OCI-M1 (cell line): ENCODE measurements at regions not wholly inside any gene's neighbourhood (a gene's known extent, or its start where the extent isn't known, plus 50 kb on each side); places are given as distances from the start of the nearest gene placed in this dataset.
"Not testable (repeated sequence)": the region's sequence is repeated elsewhere in the genome, so short reads cannot be mapped to it uniquely, and the experiment has no call there.

Source experiments
- DNase-seq: peaks from one replicate; lab custom pipeline; 2025; lab: John Stamatoyannopoulos, UW

GRCh38 chr7:115642194-115642593, 388.4 kb downstream of the TFEC start:
- DNase-seq, result no peak

- no peak for DNase-seq
Observed at GRCh38 chr7:115638853-115639252, 391.7 kb downstream of the TFEC start.

- DNase-seq, result no peak
Observed at GRCh38 chr7:115637128-115637527, 393.4 kb downstream of the TFEC start.

GRCh38 chr7:115635876-115636275, 394.7 kb downstream of the TFEC start:
- DNase-seq, result no peak

- no peak for DNase-seq
Observed at GRCh38 chr7:115635376-115635775, 395.2 kb downstream of the TFEC start.

GRCh38 chr7:115634633-115635032, 395.9 kb downstream of the TFEC start:
- peak; percentile 9 for DNase-seq

GRCh38 chr7:115632636-115633035, 397.9 kb downstream of the TFEC start:
- no peak for DNase-seq

- no peak for DNase-seq
Observed at GRCh38 chr7:115631782-115632181, 398.8 kb downstream of the TFEC start.

- DNase-seq, result no peak
Observed at GRCh38 chr7:115630049-115630448, 400.5 kb downstream of the TFEC start.

GRCh38 chr7:115618676-115619075, 411.9 kb downstream of the TFEC start:
- no peak for DNase-seq

- DNase-seq, result no peak
Observed at GRCh38 chr7:115613836-115614235, 416.7 kb downstream of the TFEC start.

GRCh38 chr7:115603416-115603815, 427.1 kb downstream of the TFEC start:
- DNase-seq, result no peak

GRCh38 chr7:115600207-115600606, 430.4 kb downstream of the TFEC start:
- DNase-seq, result no peak

GRCh38 chr7:115599184-115599583, 431.4 kb downstream of the TFEC start:
- not testable (repeated sequence) for DNase-seq

- DNase-seq, result not testable (repeated sequence)
Observed at GRCh38 chr7:115597220-115597619, 433.3 kb downstream of the TFEC start.

- no peak for DNase-seq
Observed at GRCh38 chr7:115593111-115593510, 437.5 kb downstream of the TFEC start.

GRCh38 chr7:115585015-115585718, 445.4 kb downstream of the TFEC start:
- no peak for DNase-seq

GRCh38 chr7:115582956-115583355, 447.6 kb downstream of the TFEC start:
- no peak for DNase-seq

GRCh38 chr7:115578576-115578975, 452.0 kb downstream of the TFEC start:
- DNase-seq, result no peak

GRCh38 chr7:115574681-115575291, 455.8 kb downstream of the TFEC start:
- no peak for DNase-seq

GRCh38 chr7:115572111-115572510, 458.5 kb downstream of the TFEC start:
- no peak for DNase-seq

GRCh38 chr7:115561335-115562110, 469.0 kb downstream of the TFEC start:
- peak; percentile 70 for DNase-seq

- DNase-seq, result no peak
Observed at GRCh38 chr7:115559877-115560276, 470.7 kb downstream of the TFEC start.
